ENCODE measurements at regions not wholly inside any gene's neighbourhood (a gene's known extent, or its start where the extent isn't known, plus 50 kb on each side); places are given as distances from the start of the nearest gene placed in this dataset.
"Not testable (repeated sequence)": the region's sequence is repeated elsewhere in the genome, so short reads cannot be mapped to it uniquely, and the experiment has no call there.

DNA sequence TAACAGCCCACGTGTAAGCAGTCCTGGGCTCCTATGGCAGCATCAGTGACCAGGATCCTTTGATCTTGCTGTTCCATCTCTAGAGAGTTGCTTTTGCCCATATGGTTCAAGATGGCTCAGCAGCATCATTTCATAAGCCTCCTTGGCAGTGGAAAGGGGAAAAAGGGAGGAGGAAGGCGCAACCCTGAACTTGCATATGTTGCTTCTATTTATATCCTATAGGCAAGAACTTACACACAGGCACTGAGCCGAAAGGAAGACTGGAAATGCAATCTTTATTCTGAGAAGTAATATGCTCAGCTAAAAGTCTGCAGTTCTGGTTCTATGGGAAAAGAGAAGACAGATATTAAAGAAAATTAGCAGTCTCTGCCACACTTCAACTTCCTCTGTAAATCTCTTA is 167.7 kb upstream of the PLXNC1 start:
- no peak for DNase-seq

DNA sequence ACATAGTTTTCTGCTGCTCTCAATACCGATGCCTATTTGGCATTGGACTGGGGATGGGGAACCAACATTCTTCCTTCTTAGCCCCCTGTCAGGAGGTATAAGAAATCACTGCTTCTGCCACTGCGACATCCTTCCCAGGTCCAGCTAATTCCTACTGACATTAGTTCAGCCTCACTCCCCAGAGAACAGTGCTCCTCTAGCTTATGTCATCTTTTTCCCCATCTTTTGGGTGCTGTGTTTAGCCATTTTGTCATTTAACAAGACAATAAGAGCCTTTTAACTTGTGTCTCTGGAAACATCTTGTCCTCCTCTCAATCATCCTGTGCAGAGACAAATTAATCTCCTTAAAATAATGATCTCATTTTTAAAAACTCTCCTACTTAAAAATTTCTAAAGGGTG is 167.0 kb upstream of the PLXNC1 start:
- DNase-seq: no peak

- DNase-seq: no peak
Measured at GRCh38 chr12:93982771-93983315, 165.5 kb upstream of the PLXNC1 start.

DNA sequence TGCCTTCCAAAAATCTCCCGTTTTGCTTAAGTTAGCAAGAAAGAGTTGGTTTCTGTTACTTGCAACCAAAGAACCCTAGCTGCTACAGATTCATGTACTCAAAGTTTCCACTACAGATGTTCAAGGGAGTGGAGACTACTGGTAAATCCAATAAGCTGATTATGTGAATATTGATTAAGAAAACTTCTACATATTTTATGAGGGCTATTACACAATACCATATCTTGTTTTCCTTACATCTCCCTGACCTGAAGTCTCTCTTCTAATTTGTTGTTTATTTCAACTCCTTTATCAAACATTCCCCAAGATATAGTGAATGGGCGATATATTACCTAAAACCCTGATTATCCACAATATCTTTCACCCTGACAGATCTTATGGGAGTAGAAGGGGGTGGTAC is 164.4 kb upstream of the PLXNC1 start:
- no peak for DNase-seq

- DNase-seq: no peak
Measured at GRCh38 chr12:93989949-93990348, 158.4 kb upstream of the PLXNC1 start.

DNA sequence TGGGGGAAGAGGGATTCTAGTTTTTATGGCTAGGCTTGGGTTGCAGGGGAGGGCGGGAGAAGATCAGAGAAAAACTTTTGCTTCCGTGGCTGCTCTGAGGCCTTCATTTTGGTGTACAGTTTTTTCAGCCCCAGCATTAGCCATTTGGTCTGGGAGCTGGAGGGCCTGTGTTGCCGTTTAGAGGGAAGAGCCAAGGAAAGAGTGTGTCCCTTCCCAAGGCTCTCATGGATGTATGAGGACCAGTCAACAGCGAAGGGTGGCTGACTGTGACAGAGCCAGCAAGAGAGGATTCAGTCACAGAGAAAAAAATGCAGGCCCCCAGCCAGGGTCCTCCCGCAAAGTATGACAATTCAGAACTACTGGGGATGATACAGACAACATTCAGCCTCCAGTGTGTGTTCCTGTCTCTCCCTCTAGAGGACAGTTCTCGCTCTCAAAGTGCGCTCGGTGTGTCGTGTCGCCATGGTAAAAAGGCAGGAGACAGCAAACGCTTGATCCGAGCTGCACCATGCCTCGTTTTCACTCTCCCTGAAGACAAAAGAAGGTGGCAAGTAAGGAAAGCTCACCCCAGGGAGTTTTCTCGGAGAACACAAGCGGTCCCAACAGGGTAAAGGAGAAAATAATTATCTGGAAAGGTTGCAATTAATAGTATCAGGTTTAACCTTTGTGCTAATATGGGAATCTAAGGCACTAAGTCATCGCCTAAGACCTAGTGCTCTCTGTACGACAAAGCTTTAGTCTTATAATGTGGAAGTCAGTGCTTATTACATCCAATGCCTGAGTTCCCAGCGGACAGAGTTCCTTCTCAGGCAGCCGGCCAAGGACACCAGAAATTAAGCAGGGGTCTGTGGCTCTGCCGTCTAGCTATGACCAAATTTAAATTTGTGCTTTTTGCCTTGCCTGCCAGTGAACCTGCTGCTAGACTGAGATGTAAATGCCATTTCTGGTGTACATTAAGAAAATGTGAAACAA is 157.3 kb upstream of the PLXNC1 start:
- DNase-seq: no peak

DNA sequence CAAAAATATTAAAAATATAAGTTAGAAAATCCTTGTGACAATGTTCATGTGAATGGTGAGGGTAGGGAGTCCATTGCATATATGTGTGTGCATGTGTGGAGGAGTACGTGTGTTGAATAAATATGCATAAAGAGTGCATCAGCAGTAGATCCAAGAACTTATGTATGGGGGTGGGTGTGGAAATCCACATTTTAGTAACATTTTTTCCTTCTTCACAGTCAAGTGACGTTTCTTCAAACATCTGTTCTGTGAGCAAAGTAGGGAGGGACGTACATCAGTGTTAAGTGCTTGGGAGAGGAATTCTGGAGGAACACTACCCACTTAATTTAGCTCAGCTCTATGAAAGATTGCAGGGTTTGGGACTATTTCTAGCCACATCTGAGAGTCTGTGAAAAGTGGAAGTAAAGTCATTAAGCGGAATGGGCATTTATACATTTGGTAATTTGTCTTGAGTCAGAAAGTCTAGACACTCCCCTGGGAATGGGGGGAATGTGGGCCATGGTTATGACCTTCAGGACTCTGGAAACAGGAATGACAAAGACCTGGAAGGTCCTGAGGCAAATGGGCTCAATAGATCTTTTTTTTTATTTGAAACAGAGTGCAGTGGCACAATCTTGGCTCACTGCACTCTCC is 156.4 kb upstream of the PLXNC1 start:
- DNase-seq: no peak

- DNase-seq: no peak
Measured at GRCh38 chr12:93994721-93995120, 153.7 kb upstream of the PLXNC1 start.

GRCh38 chr12:93996321-93996720 is 152.1 kb upstream of the PLXNC1 start:
- no peak for DNase-seq

DNA sequence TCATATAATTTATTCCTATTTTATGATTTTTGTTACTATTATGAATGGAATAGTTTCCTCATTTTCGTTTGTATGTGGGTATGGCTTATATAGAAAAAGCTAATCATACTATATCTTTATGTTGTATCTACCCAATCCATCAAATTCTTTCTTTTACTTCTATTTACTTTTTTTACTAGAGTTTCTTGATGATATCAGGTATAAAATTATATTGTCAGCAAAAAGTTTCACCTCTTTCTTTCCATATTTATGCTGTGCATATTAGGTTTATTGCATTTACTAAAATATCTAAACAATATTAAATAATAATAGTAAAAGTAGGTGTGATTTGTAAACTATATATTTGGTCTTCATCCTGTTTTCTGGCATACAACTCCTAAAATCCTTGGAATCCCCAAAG is 146.7 kb upstream of the PLXNC1 start:
- no peak for DNase-seq

GRCh38 chr12:94002925-94003324 is 145.5 kb upstream of the PLXNC1 start:
- not testable (repeated sequence) for DNase-seq

GRCh38 chr12:94007833-94008232 is 140.5 kb upstream of the PLXNC1 start:
- DNase-seq: not testable (repeated sequence)

DNA sequence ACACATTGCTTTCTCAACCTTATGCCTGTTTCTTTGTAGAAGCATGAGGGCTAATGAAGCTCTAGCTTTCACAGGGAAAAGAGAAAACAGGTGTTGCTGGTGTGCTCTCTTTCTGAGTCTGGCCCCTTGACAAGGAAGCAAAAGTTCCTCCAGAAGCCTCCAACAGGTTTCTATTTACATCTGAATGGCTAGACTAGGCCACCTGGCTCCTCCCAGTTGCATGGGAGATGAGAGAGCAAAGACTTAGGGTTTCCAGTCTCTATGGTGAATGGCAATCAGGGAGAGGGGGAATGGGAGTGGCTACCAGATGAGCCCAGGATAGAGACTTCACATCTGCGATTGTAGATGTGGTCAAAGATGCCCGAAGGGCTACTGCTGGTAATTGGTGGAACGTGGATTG is 138.1 kb upstream of the PLXNC1 start:
- DNase-seq: no peak

GRCh38 chr12:94012071-94012470 is 136.3 kb upstream of the PLXNC1 start:
- DNase-seq: no peak

- no peak for DNase-seq
Measured at GRCh38 chr12:94012590-94012989, 135.8 kb upstream of the PLXNC1 start.

DNA sequence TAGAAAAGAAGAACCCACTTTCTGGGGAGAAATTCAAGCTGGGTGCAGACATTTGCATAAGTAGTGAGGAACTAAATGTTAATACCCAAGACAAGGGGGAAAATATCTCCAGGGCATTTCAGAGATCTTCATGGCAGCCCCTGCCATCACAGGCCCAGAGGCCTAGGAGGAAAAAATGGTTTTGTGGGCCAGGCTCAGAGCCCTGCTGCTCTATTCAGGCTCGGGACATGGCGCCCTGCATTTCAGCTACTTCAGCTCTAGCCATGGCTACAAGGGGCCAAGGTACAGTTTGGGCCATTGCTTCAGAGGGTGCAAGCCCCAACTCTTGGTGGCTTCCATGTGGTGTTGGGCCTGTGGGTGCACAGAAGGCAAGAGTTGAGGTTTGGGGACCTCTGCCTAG is 131.1 kb upstream of the PLXNC1 start:
- not testable (repeated sequence) for DNase-seq

DNA sequence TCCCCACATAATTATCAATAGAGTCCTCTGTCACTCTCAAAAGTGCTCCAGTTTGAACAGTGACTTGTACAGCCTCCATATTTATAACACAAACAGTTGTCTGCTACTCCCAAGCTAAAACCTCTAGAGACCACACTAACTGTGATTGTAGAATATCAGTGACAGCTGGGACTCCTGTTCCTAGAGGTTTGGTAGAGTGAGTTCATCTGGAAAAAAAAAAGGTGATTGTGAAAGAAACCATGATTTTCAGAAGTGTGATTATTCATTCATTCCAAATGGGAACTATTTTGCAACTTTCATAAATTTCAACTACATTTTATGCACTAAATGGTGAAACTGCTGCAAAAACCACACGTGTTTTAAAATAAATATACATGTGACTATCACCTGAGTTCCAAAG is 128.0 kb upstream of the PLXNC1 start:
- DNase-seq: no peak

DNA sequence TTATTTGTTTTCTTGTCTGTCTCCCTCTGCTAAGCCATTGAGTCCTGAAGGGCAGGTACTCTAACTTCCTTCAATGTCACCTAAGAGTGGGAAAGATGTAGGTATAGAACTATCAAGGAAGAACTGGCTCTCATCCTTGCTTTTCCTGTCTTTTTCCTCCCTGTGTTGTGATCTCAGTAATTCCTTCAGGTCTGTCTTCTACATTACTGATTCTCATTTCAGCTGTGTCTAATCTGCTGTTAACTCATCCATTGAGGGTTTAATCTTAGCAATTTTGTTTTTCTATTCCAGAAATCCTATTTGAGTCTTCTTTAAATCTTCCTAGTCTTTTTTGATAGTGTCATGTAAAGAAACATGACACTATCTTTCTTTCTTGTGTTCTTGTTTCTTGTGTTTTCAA is 124.5 kb upstream of the PLXNC1 start:
- DNase-seq: no peak

- DNase-seq: no peak
Measured at GRCh38 chr12:94025068-94025467, 123.3 kb upstream of the PLXNC1 start.

DNA sequence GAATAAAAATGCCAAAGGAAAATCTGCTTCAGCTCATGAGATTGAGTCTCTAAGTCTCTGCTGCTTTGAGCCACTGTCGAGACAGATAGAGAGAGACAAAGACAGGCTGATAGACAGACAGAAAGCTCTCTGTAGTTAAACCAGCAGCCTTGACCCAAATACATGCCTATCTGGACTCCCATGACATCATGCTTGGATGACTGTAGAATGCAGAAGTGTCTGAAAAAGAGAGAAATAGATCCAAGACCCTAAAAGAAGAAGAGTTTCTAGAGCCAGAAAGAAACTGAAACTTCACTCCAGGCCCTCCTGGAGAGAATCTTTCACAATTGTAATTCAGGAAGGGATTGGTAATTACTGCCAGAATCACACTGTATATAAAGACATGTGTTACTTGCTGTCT is 122.6 kb upstream of the PLXNC1 start:
- no peak for DNase-seq

DNA sequence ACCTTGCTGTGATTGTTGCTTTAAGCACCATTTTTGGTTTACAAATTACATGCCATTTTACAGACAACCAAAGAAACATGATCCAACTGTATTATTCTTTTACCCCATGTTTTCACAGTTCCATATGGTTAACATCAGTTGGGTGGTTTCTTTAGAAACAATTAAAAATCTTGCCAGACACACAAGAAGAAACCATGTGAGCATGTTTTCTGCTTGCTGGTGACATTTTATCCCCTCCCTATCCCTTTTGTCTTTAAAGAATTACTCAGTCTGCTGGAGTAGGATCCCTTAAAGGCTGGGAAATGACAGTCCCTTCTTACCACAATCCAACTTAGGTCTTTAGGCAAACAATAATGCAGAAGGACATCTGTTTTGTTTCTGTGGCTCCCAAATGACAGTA is 121.8 kb upstream of the PLXNC1 start:
- DNase-seq: no peak

DNA sequence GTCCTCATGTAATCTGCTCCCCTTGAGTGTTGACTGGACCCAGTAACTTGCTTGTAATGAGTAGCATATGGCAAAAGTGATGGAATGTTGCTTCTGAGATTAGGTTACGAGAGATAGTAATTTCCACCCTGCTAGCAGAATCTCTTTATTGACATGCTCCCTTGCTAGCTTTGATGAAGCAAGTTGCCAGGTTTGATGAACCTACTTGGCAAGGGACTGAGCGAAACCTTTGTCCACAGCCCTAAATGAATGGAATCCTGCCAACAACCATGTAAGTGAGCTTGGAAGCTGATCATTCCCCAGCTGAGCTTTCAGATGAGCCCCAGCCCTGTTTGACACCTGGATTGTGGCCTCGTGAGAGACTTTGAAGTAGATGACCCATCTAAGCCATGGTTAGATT is 120.8 kb upstream of the PLXNC1 start:
- DNase-seq: no peak

- DNase-seq: no peak
Measured at GRCh38 chr12:94031763-94032162, 116.6 kb upstream of the PLXNC1 start.

DNA sequence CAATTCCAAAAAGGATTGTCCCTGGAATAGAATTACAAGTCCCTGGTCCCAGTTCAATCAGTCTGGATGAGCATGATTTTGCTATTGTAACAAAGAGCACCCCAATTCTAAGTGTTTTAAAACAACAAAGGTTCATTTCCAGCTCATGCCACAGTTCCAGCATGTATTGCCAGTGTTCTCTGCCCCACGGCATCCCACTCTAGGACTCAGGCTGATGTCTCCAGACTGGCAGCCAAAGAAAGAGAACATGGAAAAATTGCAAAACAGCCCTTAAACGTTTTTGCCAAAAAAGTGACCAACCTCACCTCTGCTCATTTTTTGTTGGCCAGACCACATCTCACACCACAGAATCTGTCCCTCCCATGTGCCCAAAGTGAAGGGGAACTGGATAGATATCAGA is 116.0 kb upstream of the PLXNC1 start:
- no peak for DNase-seq

Measured in NCI-H1048 (cell line).